ENCODE measurements at regions not wholly inside any gene's neighbourhood (a gene's known extent, or its start where the extent isn't known, plus 50 kb on each side); places are given as distances from the start of the nearest gene placed in this dataset.
"Not testable (repeated sequence)": the region's sequence is repeated elsewhere in the genome, so short reads cannot be mapped to it uniquely, and the experiment has no call there.

- Histone ChIP-seq H3K18ac (ENCODE audit: low read length) (no peak overlapping the region), H3K79me2 (ENCODE audit: control insufficient read depth, insufficient read depth, low read length) (no peaks in the 10 kb centered on the region), H3K4me3 (ENCODE audit: low read length) (no peak overlapping the region), H3K9ac (ENCODE audit: low read length) (no peak overlapping the region), H3K23ac (ENCODE audit: low read length) (no peak overlapping the region), H3K4me1 (ENCODE audit: control insufficient read depth, low read depth, low read length) (no peaks in the 10 kb centered on the region), H4K5ac (ENCODE audit: low read length) (no peak overlapping the region), H2AK5ac (ENCODE audit: low read length) (no peak overlapping the region), H3K36me3 (ENCODE audit: control insufficient read depth, insufficient read depth, low read length) (no peaks in the 10 kb centered on the region), H2BK5ac (ENCODE audit: low read length) (no peak overlapping the region), H3K4ac (ENCODE audit: low read depth, low read length) (no peak overlapping the region), H2BK15ac (replicated peaks; ENCODE audit: low read depth) (no peak overlapping the region), H3K27ac (ENCODE audit: low read depth, low read length) (no peak overlapping the region), H3K56ac (ENCODE audit: low read length) (no peak overlapping the region), H3K4me2 (ENCODE audit: low read length) (no peak overlapping the region), H4K8ac (ENCODE audit: low read depth, low read length) (no peak overlapping the region), H3K79me1 (ENCODE audit: low read length) (no peaks in the 10 kb centered on the region), H2BK120ac (ENCODE audit: low read depth, low read length) (no peak overlapping the region), H3K27me3 (ENCODE audit: insufficient read depth, low read length, poor library complexity) (no peaks in the 10 kb centered on the region)
- no peak for DNase-seq
These were observed 242.2 kb downstream of the DKK2 start for GRCh38 chr4:106793933-106794332.

DNA sequence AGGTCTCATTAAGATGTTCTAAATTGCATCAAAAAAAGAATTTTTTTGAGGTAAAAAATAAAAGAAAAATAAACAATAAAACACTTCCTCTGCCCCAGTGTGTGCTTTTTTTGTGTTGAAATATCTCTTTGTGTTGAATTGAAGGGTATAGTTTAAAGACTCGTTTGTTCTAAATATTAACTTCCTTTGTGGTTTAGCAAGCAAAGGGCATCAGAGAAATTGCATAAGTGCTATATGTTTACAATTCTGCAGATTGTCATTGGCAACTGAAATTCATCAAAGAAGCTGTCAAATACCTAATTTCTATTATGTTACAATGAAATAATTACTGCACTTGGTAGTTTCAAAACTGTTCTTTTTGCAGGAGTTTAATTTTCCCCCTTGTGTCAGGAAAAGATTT lies 260.5 kb downstream of the DKK2 start:
- Histone ChIP-seq H3K4me2 (ENCODE audit: low read length) (no peak overlapping the region), H3K9ac (ENCODE audit: low read length) (no peak overlapping the region)
- WGBS (ENCODE audit: extremely low coverage, insufficient coverage, low lambda C conversion rate): no CpG with 5 or more reads among the region's 1 CpG

DNA sequence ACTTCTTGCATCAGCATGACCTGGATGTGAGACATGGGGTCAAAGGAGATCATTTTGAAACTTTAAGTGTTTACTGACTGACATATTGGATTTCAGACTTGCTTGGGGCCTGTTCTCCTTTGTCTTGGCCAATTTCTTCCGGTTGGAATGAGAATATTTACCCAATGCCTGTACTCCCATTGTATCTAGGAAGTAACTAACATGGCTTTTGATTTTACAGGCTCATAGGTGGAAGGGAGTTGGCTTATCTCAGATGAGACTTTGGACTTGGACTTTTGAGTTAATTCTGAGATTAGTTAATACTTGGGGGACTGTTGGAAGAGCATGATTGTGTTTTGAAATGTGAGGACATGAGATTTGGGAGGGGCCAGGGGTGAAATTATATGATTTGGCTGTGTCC lies 262.1 kb downstream of the DKK2 start:
- H3K4me1 ChIP-seq (ENCODE audit: control insufficient read depth, low read depth, low read length); H2BK120ac ChIP-seq (ENCODE audit: low read depth, low read length); H3K4me2 ChIP-seq (ENCODE audit: low read length); H4K8ac ChIP-seq (ENCODE audit: low read depth, low read length); H3K79me2 ChIP-seq (ENCODE audit: control insufficient read depth, insufficient read depth, low read length); H3K9ac ChIP-seq (ENCODE audit: low read length); H3K36me3 ChIP-seq (ENCODE audit: control insufficient read depth, insufficient read depth, low read length); H2BK15ac ChIP-seq (replicated peaks; ENCODE audit: low read depth); H3K56ac ChIP-seq (ENCODE audit: low read length); H3K27me3 ChIP-seq (ENCODE audit: insufficient read depth, low read length, poor library complexity); H4K5ac ChIP-seq (ENCODE audit: low read length); H3K18ac ChIP-seq (ENCODE audit: low read length); H3K79me1 ChIP-seq (ENCODE audit: low read length); H3K23ac ChIP-seq (ENCODE audit: low read length); H2BK5ac ChIP-seq (ENCODE audit: low read length); H3K27ac ChIP-seq (ENCODE audit: low read depth, low read length); H3K4me3 ChIP-seq (ENCODE audit: low read length); DNase-seq; H3K4ac ChIP-seq (ENCODE audit: low read depth, low read length); H2AK5ac ChIP-seq (ENCODE audit: low read length): not testable (repeated sequence)
- WGBS (ENCODE audit: extremely low coverage, insufficient coverage, low lambda C conversion rate): no CpG with 5 or more reads among the region's 1 CpG

More for the DNA sequence above, 260.5 kb downstream of the DKK2 start:
- H3K79me2 ChIP-seq (ENCODE audit: control insufficient read depth, insufficient read depth, low read length): no peaks in the 10 kb centered on the region
- H3K79me1 ChIP-seq (ENCODE audit: low read length): no peaks in the 10 kb centered on the region
- no peak overlapping the region for H2BK5ac ChIP-seq (ENCODE audit: low read length)
- H3K56ac ChIP-seq (ENCODE audit: low read length): no peak overlapping the region
- H2BK120ac ChIP-seq (ENCODE audit: low read depth, low read length): no peak overlapping the region
- no peak overlapping the region for H3K23ac ChIP-seq (ENCODE audit: low read length)
- H3K27ac ChIP-seq (ENCODE audit: low read depth, low read length): no peak overlapping the region
- H4K8ac ChIP-seq (ENCODE audit: low read depth, low read length): no peak overlapping the region
- H2AK5ac ChIP-seq (ENCODE audit: low read length): no peak overlapping the region
- H3K18ac ChIP-seq (ENCODE audit: low read length): no peak overlapping the region
- H3K36me3 ChIP-seq (ENCODE audit: control insufficient read depth, insufficient read depth, low read length): no peaks in the 10 kb centered on the region
- no peak for DNase-seq
- H3K4me3 ChIP-seq (ENCODE audit: low read length): no peak overlapping the region
- no peak overlapping the region for H3K4ac ChIP-seq (ENCODE audit: low read depth, low read length)
- H3K4me1 ChIP-seq (ENCODE audit: control insufficient read depth, low read depth, low read length): no peaks in the 10 kb centered on the region
- no peaks in the 10 kb centered on the region for H3K27me3 ChIP-seq (ENCODE audit: insufficient read depth, low read length, poor library complexity)
- no peak overlapping the region for H4K5ac ChIP-seq (ENCODE audit: low read length)
- no peak overlapping the region for H2BK15ac ChIP-seq (replicated peaks; ENCODE audit: low read depth)

- H3K4me3 ChIP-seq (ENCODE audit: low read length): no peak overlapping the region
- no peaks in the 10 kb centered on the region for H3K4me1 ChIP-seq (ENCODE audit: control insufficient read depth, low read depth, low read length)
- H3K56ac ChIP-seq (ENCODE audit: low read length): no peak overlapping the region
- no CpG with 5 or more reads among the region's 1 CpG for WGBS (ENCODE audit: extremely low coverage, insufficient coverage, low lambda C conversion rate)
- H3K36me3 ChIP-seq (ENCODE audit: control insufficient read depth, insufficient read depth, low read length): no peaks in the 10 kb centered on the region
- no peaks in the 10 kb centered on the region for H3K27me3 ChIP-seq (ENCODE audit: insufficient read depth, low read length, poor library complexity)
- DNase-seq: no peak
- no peak overlapping the region for H2BK5ac ChIP-seq (ENCODE audit: low read length)
- no peak overlapping the region for H3K18ac ChIP-seq (ENCODE audit: low read length)
- H2BK120ac ChIP-seq (ENCODE audit: low read depth, low read length): no peak overlapping the region
- no peak overlapping the region for H3K9ac ChIP-seq (ENCODE audit: low read length)
- H3K79me1 ChIP-seq (ENCODE audit: low read length): no peaks in the 10 kb centered on the region
- H4K8ac ChIP-seq (ENCODE audit: low read depth, low read length): no peak overlapping the region
- no peak overlapping the region for H2AK5ac ChIP-seq (ENCODE audit: low read length)
- H3K23ac ChIP-seq (ENCODE audit: low read length): no peak overlapping the region
- no peak overlapping the region for H3K4me2 ChIP-seq (ENCODE audit: low read length)
- no peak overlapping the region for H3K4ac ChIP-seq (ENCODE audit: low read depth, low read length)
- H4K5ac ChIP-seq (ENCODE audit: low read length): no peak overlapping the region
- no peak overlapping the region for H2BK15ac ChIP-seq (replicated peaks; ENCODE audit: low read depth)
- H3K79me2 ChIP-seq (ENCODE audit: control insufficient read depth, insufficient read depth, low read length): no peaks in the 10 kb centered on the region
- no peak overlapping the region for H3K27ac ChIP-seq (ENCODE audit: low read depth, low read length)
These were observed 262.8 kb downstream of the DKK2 start for GRCh38 chr4:106773076-106773905.

- Histone ChIP-seq H3K4me2 (ENCODE audit: low read length) (no peak overlapping the region), H3K23ac (ENCODE audit: low read length) (no peak overlapping the region), H3K79me2 (ENCODE audit: control insufficient read depth, insufficient read depth, low read length) (no peaks in the 10 kb centered on the region), H2BK5ac (ENCODE audit: low read length) (no peak overlapping the region), H2BK120ac (ENCODE audit: low read depth, low read length) (no peak overlapping the region), H4K8ac (ENCODE audit: low read depth, low read length) (no peak overlapping the region), H3K18ac (ENCODE audit: low read length) (no peak overlapping the region), H2AK5ac (ENCODE audit: low read length) (no peak overlapping the region), H3K27ac (ENCODE audit: low read depth, low read length) (no peak overlapping the region), H3K4me3 (ENCODE audit: low read length) (no peak overlapping the region), H3K27me3 (ENCODE audit: insufficient read depth, low read length, poor library complexity) (no peaks in the 10 kb centered on the region), H3K9ac (ENCODE audit: low read length) (no peak overlapping the region), H3K4ac (ENCODE audit: low read depth, low read length) (no peak overlapping the region), H3K36me3 (ENCODE audit: control insufficient read depth, insufficient read depth, low read length) (no peaks in the 10 kb centered on the region), H4K5ac (ENCODE audit: low read length) (no peak overlapping the region), H3K4me1 (ENCODE audit: control insufficient read depth, low read depth, low read length) (no peaks in the 10 kb centered on the region), H3K56ac (ENCODE audit: low read length) (no peak overlapping the region), H2BK15ac (replicated peaks; ENCODE audit: low read depth) (no peak overlapping the region), H3K79me1 (ENCODE audit: low read length) (no peaks in the 10 kb centered on the region)
- WGBS (ENCODE audit: extremely low coverage, insufficient coverage, low lambda C conversion rate): no CpG with 5 or more reads among the region's 2 CpGs
- DNase-seq: no peak
These were observed 268.1 kb downstream of the DKK2 start for GRCh38 chr4:106767991-106768390.

GRCh38 chr4:106766519-106766918 lies 269.6 kb downstream of the DKK2 start:
- Histone ChIP-seq H3K18ac (ENCODE audit: low read length) (no peak overlapping the region), H4K5ac (ENCODE audit: low read length) (no peak overlapping the region), H3K4ac (ENCODE audit: low read depth, low read length) (no peak overlapping the region), H2BK120ac (ENCODE audit: low read depth, low read length) (no peak overlapping the region), H3K27me3 (ENCODE audit: insufficient read depth, low read length, poor library complexity) (no peaks in the 10 kb centered on the region), H3K23ac (ENCODE audit: low read length) (no peak overlapping the region), H2BK15ac (replicated peaks; ENCODE audit: low read depth) (no peak overlapping the region), H3K27ac (ENCODE audit: low read depth, low read length) (no peak overlapping the region), H3K4me1 (ENCODE audit: control insufficient read depth, low read depth, low read length) (no peaks in the 10 kb centered on the region), H4K8ac (ENCODE audit: low read depth, low read length) (no peak overlapping the region), H3K9ac (ENCODE audit: low read length) (no peak overlapping the region), H3K79me1 (ENCODE audit: low read length) (no peaks in the 10 kb centered on the region), H3K36me3 (ENCODE audit: control insufficient read depth, insufficient read depth, low read length) (no peaks in the 10 kb centered on the region), H3K79me2 (ENCODE audit: control insufficient read depth, insufficient read depth, low read length) (no peaks in the 10 kb centered on the region), H2BK5ac (ENCODE audit: low read length) (no peak overlapping the region), H2AK5ac (ENCODE audit: low read length) (no peak overlapping the region), H3K4me3 (ENCODE audit: low read length) (no peak overlapping the region), H3K4me2 (ENCODE audit: low read length) (no peak overlapping the region), H3K56ac (ENCODE audit: low read length) (no peak overlapping the region)
- DNase-seq: peak; percentile 39

Measured in mesendoderm (in vitro differentiated cells).